ENCODE measurements at regions not wholly inside any gene's neighbourhood (a gene's known extent, or its start where the extent isn't known, plus 50 kb on each side); places are given as distances from the start of the nearest gene placed in this dataset.

- no peak overlapping the region for H3K27ac ChIP-seq (ENCODE audit: extremely low read length, insufficient read depth, low read length)
- no peak overlapping the region for H3K9ac ChIP-seq (ENCODE audit: insufficient read depth, low read depth, low read length)
- H3K27me3 ChIP-seq (ENCODE audit: control insufficient read depth in 1 of 2, insufficient read depth in 2 of 2, low read length in 2 of 2), result no peaks in the 10 kb centered on the region
- no peaks in the 10 kb centered on the region for H3K4me1 ChIP-seq (ENCODE audit: insufficient read depth, low read length)
- ATAC-seq (no peak), FAIRE-seq (no peak), DNase-seq (ENCODE audit: low spot score) (no peak)
- H4K20me1 ChIP-seq (ENCODE audit: insufficient read depth, low read length), result no peaks in the 10 kb centered on the region
- in situ Hi-C loops (cut with HindIII; ENCODE audit: extremely low pct_ligation_motif_present, low pct_unique_long_range_greater_than_20kb) (no loop called here), intact Hi-C loops (cut with micrococcal nuclease; ENCODE audit: unreplicated experiment) (no loop called here)
- BruUV-seq (replicated peaks), result no TSS peak
- no peak overlapping the region for H3K4me2 ChIP-seq (ENCODE audit: low read depth, low read length)
- no peak overlapping the region for H2AFZ ChIP-seq (ENCODE audit: low read length)
- WGBS (ENCODE audit: low lambda C conversion rate), result 0% methylated on average over 2 of the region's 2 CpGs
- ChIA-PET POLR2A (no interaction called here), CTCF (ENCODE audit: low intra/inter-chr PET ratio, low total read pairs) (no interaction called here)
- peaks cover 21% of the 10 kb centered on the region for H3K9me3 ChIP-seq (ENCODE audit: low read length)
- TF ChIP-seq ATF6 (CRISPR knock-in tag; conservative IDR thresholded peaks at IDR 0.05) (no peak), ZBTB25 (CRISPR knock-in tag; IDR thresholded peaks at IDR 0.05) (no peak), IKZF1 (IDR thresholded peaks at IDR 0.05) (no peak), GFI1 (CRISPR knock-in tag; IDR thresholded peaks at IDR 0.05; ENCODE audit: borderline replicate concordance) (no peak), SKI (IDR thresholded peaks at IDR 0.05; ENCODE audit: partially characterized antibody) (no peak), ZNF749 (CRISPR knock-in tag; IDR thresholded peaks at IDR 0.05; ENCODE audit: borderline replicate concordance) (no peak), HOXA7 (CRISPR knock-in tag; IDR thresholded peaks at IDR 0.05) (no peak), E2F1 (CRISPR knock-in tag; IDR thresholded peaks at IDR 0.05) (no peak), HMG20B (CRISPR knock-in tag; conservative IDR thresholded peaks at IDR 0.05) (no peak), ZNF878 (CRISPR knock-in tag; IDR thresholded peaks at IDR 0.05) (no peak), IKZF4 (CRISPR knock-in tag; IDR thresholded peaks at IDR 0.05; ENCODE audit: borderline replicate concordance, low read depth, not compliant biosample characterization) (no peak), ZBTB34 (CRISPR knock-in tag; IDR thresholded peaks at IDR 0.05) (no peak)
- TF ChIP-seq, protein P1, sequence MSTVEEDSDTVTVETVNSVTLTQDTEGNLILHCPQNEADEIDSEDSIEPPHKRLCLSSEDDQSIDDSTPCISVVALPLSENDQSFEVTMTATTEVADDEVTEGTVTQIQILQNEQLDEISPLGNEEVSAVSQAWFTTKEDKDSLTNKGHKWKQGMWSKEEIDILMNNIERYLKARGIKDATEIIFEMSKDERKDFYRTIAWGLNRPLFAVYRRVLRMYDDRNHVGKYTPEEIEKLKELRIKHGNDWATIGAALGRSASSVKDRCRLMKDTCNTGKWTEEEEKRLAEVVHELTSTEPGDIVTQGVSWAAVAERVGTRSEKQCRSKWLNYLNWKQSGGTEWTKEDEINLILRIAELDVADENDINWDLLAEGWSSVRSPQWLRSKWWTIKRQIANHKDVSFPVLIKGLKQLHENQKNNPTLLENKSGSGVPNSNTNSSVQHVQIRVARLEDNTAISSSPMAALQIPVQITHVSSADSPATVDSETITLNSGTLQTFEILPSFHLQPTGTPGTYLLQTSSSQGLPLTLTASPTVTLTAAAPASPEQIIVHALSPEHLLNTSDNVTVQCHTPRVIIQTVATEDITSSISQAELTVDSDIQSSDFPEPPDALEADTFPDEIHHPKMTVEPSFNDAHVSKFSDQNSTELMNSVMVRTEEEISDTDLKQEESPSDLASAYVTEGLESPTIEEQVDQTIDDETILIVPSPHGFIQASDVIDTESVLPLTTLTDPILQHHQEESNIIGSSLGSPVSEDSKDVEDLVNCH (CRISPR knock-in tag; IDR thresholded peaks at IDR 0.05), result no peak
- TF ChIP-seq, protein P2, sequence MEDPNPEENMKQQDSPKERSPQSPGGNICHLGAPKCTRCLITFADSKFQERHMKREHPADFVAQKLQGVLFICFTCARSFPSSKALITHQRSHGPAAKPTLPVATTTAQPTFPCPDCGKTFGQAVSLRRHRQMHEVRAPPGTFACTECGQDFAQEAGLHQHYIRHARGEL (CRISPR knock-in tag; IDR thresholded peaks at IDR 0.05), result no peak
- TF ChIP-seq, protein P3, sequence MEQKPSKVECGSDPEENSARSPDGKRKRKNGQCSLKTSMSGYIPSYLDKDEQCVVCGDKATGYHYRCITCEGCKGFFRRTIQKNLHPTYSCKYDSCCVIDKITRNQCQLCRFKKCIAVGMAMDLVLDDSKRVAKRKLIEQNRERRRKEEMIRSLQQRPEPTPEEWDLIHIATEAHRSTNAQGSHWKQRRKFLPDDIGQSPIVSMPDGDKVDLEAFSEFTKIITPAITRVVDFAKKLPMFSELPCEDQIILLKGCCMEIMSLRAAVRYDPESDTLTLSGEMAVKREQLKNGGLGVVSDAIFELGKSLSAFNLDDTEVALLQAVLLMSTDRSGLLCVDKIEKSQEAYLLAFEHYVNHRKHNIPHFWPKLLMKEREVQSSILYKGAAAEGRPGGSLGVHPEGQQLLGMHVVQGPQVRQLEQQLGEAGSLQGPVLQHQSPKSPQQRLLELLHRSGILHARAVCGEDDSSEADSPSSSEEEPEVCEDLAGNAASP (CRISPR knock-in tag; IDR thresholded peaks at IDR 0.05; ENCODE audit: borderline replicate concordance), result no peak
- H3K4me3 ChIP-seq (replicated peaks in 1 of 3; ENCODE audit: insufficient read depth in 1 of 3, low read depth in 2 of 3, low read length in 3 of 3), result no peak overlapping the region
- no peaks in the 10 kb centered on the region for H3K79me2 ChIP-seq (ENCODE audit: insufficient read depth, low read length)
- H3K36me3 ChIP-seq (replicated peaks in 1 of 2; ENCODE audit: control insufficient read depth in 1 of 2, insufficient read depth in 2 of 2, low read length in 2 of 2), result no peaks in the 10 kb centered on the region
Observed at GRCh38 chr5:8376478-8376877, 507.5 kb downstream of the MTRR start.
